Chondrocyte (in vitro differentiated cells): ENCODE measurements at regions not wholly inside any gene's neighbourhood (a gene's known extent, or its start where the extent isn't known, plus 50 kb on each side); places are given as distances from the start of the nearest gene placed in this dataset.

ENCODE experiments used
- DNase-seq: peaks from one replicate; pipeline ENCODE4 v3.0.0; 2021; ENCODE audit warnings: mixed read lengths, low spot score
- H3K27ac Mint-ChIP-seq: one replicate; pipeline ENCODE4 v1.8.0; 2021; ENCODE audit warnings: mild to moderate bottlenecking, moderate library complexity, mixed read lengths; ENCODE audit not compliant: unreplicated experiment
- H3K27me3 Mint-ChIP-seq: 2 replicates; pipeline ENCODE4 v1.8.0; 2021; ENCODE audit warnings: low read depth, mixed read lengths
- H3K36me3 Mint-ChIP-seq: 2 replicates; pipeline ENCODE4 v1.8.0; 2021; ENCODE audit warnings: low read depth, mixed read lengths
- H3K4me1 Mint-ChIP-seq: 2 replicates; pipeline ENCODE4 v1.8.0; 2021; ENCODE audit warnings: low read depth, mild to moderate bottlenecking, mixed read lengths
- H3K4me3 Mint-ChIP-seq: one replicate; pipeline ENCODE4 v1.8.0; 2021; ENCODE audit warnings: mild to moderate bottlenecking, moderate library complexity, mixed read lengths; ENCODE audit not compliant: unreplicated experiment
- H3K9me3 Mint-ChIP-seq: 2 replicates; pipeline ENCODE4 v1.8.0; 2021; ENCODE audit warnings: low read depth, mixed read lengths
- CTCF ChIP-seq: fragments of 200-600 bp; sonication (generic); IDR thresholded peaks from 2 replicates; pipeline ENCODE4 v1.5.0; 2021; ENCODE audit warnings: antibody characterized with exemption, mild to moderate bottlenecking, moderate library complexity

DNA sequence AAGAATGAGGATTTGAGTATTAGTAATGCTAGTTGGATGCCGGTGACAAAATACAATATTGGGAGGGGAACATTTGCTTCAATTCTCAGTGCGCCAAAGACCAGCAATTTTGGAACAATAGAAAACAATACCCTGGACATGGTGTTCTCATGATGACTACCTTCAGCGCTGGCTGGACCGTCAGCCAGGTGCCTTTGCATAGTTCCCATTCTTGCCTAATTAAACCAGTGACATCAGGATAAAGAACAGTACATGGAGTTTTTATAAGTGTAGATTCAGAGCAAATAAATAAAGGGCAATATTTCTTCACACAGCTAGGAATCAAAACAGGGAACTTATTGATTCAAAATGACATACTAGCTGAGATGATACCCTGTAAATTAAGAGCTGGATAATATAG is 404.8 kb upstream of the RORA start:
- Mint-ChIP-seq H3K27me3 (peaks cover 19% of the 10 kb centered on the region), H3K9me3 (no peaks in the 10 kb centered on the region), H3K36me3 (no peaks in the 10 kb centered on the region), H3K4me1 (no peaks in the 10 kb centered on the region), H3K27ac (no peak overlapping the region), H3K4me3 (no peak overlapping the region)
- no peak for TF ChIP-seq CTCF
- no peak for DNase-seq

DNA sequence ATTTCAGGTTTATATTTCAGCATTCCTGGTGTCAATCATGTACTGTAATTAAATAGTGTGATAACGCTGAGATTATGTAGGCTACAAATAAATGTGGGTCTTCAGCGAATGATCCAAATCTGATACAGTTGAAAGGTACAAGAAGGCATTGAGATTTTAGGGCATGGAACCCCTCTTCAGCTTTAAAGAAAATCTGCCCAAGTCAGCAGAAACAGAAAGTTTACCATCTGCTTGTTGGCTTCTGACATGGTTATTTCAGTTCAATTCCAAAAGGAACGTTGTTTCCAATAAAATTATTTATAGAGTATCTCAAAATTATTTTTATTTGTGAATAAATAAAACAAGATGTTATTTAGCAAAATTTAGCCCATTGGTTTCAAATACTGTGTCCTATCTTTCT is 400.2 kb upstream of the RORA start:
- DNase-seq: no peak
- Mint-ChIP-seq H3K4me3 (no peak overlapping the region), H3K27me3 (peaks cover 20% of the 10 kb centered on the region), H3K9me3 (no peaks in the 10 kb centered on the region), H3K27ac (no peak overlapping the region), H3K36me3 (no peaks in the 10 kb centered on the region), H3K4me1 (no peaks in the 10 kb centered on the region)
- TF ChIP-seq CTCF: no peak

DNA sequence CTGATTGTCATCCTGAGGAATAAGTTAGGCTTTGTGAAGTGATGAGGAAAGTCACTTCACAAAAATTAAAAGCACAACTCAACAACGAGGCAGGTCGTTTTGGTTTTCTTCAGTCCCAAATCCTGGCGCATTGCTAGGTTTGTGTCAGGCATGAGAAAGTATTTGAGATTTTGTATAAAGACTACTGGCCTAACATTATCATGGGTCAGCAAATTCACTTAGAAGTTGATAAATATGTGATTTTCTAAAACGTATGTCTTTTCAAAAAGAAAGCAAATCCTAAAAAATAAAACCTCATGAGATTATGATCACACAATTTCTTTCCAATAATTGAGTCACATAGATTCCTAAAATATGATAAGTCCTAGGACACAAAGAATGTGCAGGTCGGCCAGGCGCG is 395.8 kb upstream of the RORA start:
- Mint-ChIP-seq H3K27ac (no peak overlapping the region), H3K4me3 (no peak overlapping the region), H3K9me3 (no peaks in the 10 kb centered on the region), H3K27me3 (peaks cover 25% of the 10 kb centered on the region), H3K36me3 (no peaks in the 10 kb centered on the region), H3K4me1 (no peaks in the 10 kb centered on the region)
- TF ChIP-seq CTCF: no peak
- no peak for DNase-seq

DNA sequence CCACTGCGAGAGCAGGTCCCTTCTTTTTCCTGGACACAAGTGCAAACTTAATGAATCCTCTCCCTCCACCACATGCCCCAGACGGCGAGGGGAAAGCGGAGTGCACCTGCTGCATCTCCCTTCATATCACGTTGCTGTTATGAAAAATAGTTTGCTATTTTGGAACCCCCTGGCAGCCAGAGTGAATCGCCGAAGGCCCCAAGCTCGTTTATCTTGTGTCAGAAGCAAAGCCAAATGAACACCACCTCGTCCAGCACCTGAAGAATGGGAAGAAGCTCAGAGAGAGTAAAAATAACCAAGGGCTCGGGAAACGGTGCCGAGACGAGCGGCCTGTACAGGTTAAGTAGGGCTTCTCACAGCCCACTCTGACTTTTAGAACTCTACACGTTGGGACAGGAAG is 394.6 kb upstream of the RORA start:
- peaks cover 24% of the 10 kb centered on the region for H3K27me3 Mint-ChIP-seq
- no peaks in the 10 kb centered on the region for H3K9me3 Mint-ChIP-seq
- DNase-seq: no peak
- H3K4me1 Mint-ChIP-seq: no peaks in the 10 kb centered on the region
- H3K36me3 Mint-ChIP-seq: no peaks in the 10 kb centered on the region
- no peak overlapping the region for H3K27ac Mint-ChIP-seq
- no peak overlapping the region for H3K4me3 Mint-ChIP-seq
- TF ChIP-seq CTCF: no peak

DNA sequence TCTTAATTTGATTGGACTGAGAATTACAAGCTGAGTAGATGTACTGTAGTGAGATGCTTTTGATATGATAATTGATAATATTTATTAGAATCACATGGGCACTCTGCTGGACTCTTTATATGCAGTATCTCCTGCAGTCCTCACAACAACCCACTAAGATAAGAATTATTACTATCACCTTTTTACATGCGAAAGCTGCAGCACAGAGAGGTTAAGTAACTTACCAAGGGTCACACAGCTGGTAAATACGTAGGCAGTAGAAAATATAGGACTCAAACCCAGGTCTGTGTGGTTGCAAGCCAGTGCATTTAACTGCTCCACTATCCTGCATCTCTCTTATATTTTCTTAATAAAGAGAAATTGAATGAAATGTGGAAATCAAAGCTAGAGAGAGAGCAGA is 392.8 kb upstream of the RORA start:
- no peaks in the 10 kb centered on the region for H3K4me1 Mint-ChIP-seq
- no peak overlapping the region for H3K27ac Mint-ChIP-seq
- no peak for DNase-seq
- H3K36me3 Mint-ChIP-seq: no peaks in the 10 kb centered on the region
- peaks cover 15% of the 10 kb centered on the region for H3K9me3 Mint-ChIP-seq
- peaks cover 24% of the 10 kb centered on the region for H3K27me3 Mint-ChIP-seq
- no peak for TF ChIP-seq CTCF
- no peak overlapping the region for H3K4me3 Mint-ChIP-seq
